ENCODE measurements at regions not wholly inside any gene's neighbourhood (a gene's known extent, or its start where the extent isn't known, plus 50 kb on each side); places are given as distances from the start of the nearest gene placed in this dataset.

- intact Hi-C loops (cut with DNase I; ENCODE audit: low total_unique reads): no loop called here
- WGBS, 2 donors: 90 to 92% methylated on average over 4 of the region's 4 CpGs
- H3K4me3 ChIP-seq: no peak overlapping the region
- H3K9me3 ChIP-seq: no peaks in the 10 kb centered on the region
- H3K4me1 ChIP-seq: no peaks in the 10 kb centered on the region
- H3K27me3 ChIP-seq: no peaks in the 10 kb centered on the region
- H3K27ac ChIP-seq: no peak overlapping the region
- DNase-seq: no peak
- H3K36me3 ChIP-seq (ENCODE audit: low read depth, missing control alignments): no peaks in the 10 kb centered on the region
- TF ChIP-seq CTCF (IDR thresholded peaks at IDR 0.05): no peak
- TF ChIP-seq POLR2A (IDR thresholded peaks at IDR 0.05): no peak
These were observed 500.7 kb downstream of the LMO4 start for GRCh38 chr1:87829360-87829759.

DNA sequence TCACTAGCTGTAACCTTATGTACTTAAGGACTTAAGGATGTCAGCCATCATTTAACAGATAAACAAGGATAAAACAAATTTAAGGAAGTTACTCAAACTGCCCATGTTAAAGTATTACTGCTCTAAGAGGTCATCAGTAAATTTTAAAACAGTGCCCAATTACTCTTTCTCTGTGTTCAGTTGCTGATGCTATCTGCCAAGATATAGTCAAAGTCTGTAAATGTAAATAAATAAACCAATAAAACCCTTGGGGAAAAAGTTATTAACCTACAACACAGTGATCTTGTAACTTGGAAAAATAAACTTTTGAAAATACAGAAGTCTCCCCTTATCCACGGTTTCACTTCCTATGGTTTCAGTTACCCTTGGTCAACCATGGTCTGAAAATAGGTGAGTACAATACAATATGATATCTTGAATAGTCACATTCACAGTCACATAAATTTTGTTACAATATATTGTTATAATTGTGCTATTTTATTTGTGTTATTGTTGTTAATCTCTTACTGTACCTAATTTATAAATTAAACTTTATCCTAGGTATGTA, 501.8 kb downstream of the LMO4 start:
- Histone ChIP-seq H3K27ac (no peak overlapping the region), H3K9me3 (no peaks in the 10 kb centered on the region), H3K36me3 (ENCODE audit: low read depth, missing control alignments) (no peaks in the 10 kb centered on the region), H3K4me1 (no peaks in the 10 kb centered on the region), H3K27me3 (no peaks in the 10 kb centered on the region), H3K4me3 (no peak overlapping the region)
- TF ChIP-seq CTCF (IDR thresholded peaks at IDR 0.05): no peak
- TF ChIP-seq POLR2A (IDR thresholded peaks at IDR 0.05): no peak
- intact Hi-C loops (cut with DNase I; ENCODE audit: low total_unique reads): no loop called here
- WGBS, 2 donors: 71 to 88% methylated on average over 1 of the region's 1 CpG
- DNase-seq: no peak

GRCh38 chr1:87833166-87833565, 504.5 kb downstream of the LMO4 start:
- no peaks in the 10 kb centered on the region for H3K9me3 ChIP-seq
- TF ChIP-seq POLR2A (IDR thresholded peaks at IDR 0.05) (no peak), CTCF (IDR thresholded peaks at IDR 0.05) (no peak)
- no peaks in the 10 kb centered on the region for H3K4me1 ChIP-seq
- H3K4me3 ChIP-seq: no peak overlapping the region
- no peak overlapping the region for H3K27ac ChIP-seq
- intact Hi-C loops (cut with DNase I; ENCODE audit: low total_unique reads): no loop called here
- no peaks in the 10 kb centered on the region for H3K36me3 ChIP-seq (ENCODE audit: low read depth, missing control alignments)
- 29 to 51% methylated on average over 5 of the region's 5 CpGs for WGBS, 2 donors
- H3K27me3 ChIP-seq: no peaks in the 10 kb centered on the region
- DNase-seq: no peak

DNA sequence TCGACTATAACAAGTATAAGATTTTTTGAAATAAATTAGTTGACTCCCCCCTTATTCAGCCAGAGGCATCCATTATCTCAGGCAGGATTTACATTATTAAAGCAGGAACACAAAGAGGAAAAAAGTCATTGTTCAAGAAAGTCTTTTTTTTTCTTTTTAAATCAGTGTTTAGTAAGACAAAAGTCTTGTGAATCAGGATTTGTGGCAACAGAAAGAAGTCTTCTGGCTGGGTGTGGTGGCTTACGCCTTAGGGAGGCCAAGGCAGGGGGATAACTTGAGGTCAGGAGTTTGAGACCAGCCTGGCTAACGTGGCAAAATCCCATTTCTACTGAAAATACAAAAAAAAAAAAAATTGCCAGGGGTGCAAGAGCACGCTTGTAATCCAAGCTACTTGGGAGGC, 505.5 kb downstream of the LMO4 start:
- DNase-seq: no peak
- WGBS, 2 donors: 85 to 95% methylated on average over 4 of the region's 4 CpGs
- TF ChIP-seq CTCF (IDR thresholded peaks at IDR 0.05): no peak
- Histone ChIP-seq H3K27me3 (no peaks in the 10 kb centered on the region), H3K36me3 (ENCODE audit: low read depth, missing control alignments) (no peaks in the 10 kb centered on the region), H3K9me3 (no peaks in the 10 kb centered on the region), H3K27ac (no peak overlapping the region), H3K4me1 (no peaks in the 10 kb centered on the region), H3K4me3 (no peak overlapping the region)
- intact Hi-C loops (cut with DNase I; ENCODE audit: low total_unique reads): no loop called here

DNA sequence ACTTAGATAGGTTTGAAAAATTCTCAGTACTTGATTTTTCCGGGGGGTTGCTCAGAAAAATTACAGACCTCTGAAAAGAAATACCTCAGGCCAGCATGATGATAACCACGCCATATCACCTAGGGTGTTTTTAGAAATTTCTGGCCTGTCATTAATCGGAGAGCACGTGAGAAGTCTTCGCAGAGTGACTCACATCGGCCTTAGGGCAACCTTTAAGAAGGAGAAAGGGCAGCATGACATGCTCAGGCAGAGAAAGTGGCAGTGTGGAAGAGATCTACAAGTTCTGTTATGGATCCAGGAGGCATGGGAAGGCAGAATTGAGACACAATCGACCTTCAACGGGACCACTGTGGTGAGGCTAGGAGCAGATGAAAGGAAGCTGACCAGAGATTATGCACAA, 506.3 kb downstream of the LMO4 start:
- no peaks in the 10 kb centered on the region for H3K27me3 ChIP-seq
- intact Hi-C loops (cut with DNase I; ENCODE audit: low total_unique reads): no loop called here
- TF ChIP-seq CTCF (IDR thresholded peaks at IDR 0.05) (no peak), POLR2A (IDR thresholded peaks at IDR 0.05) (no peak)
- WGBS, 2 donors: 88 to 89% methylated on average over 8 of the region's 8 CpGs
- no peaks in the 10 kb centered on the region for H3K36me3 ChIP-seq (ENCODE audit: low read depth, missing control alignments)
- DNase-seq: no peak
- no peak overlapping the region for H3K27ac ChIP-seq
- H3K4me1 ChIP-seq: no peaks in the 10 kb centered on the region
- H3K4me3 ChIP-seq: no peak overlapping the region
- no peaks in the 10 kb centered on the region for H3K9me3 ChIP-seq

Measured in testis (tissue), 2 donors.